Neutrophil (primary cell): ENCODE measurements at regions not wholly inside any gene's neighbourhood (a gene's known extent, or its start where the extent isn't known, plus 50 kb on each side); places are given as distances from the start of the nearest gene placed in this dataset.

Experiments
- H3K27ac ChIP-seq: fragments of 200-600 bp; sonication (generic); 2 replicates; pipeline ENCODE4 v1.5.1; 2016; ENCODE audit warnings: mild to moderate bottlenecking, moderate library complexity
- H3K27me3 ChIP-seq: fragments of 200-600 bp; sonication (generic); 2 replicates; pipeline ENCODE4 v1.6.0; 2016; ENCODE audit warnings: mild to moderate bottlenecking
- H3K36me3 ChIP-seq: fragments of 200-600 bp; sonication (generic); 2 replicates; pipeline ENCODE4 v1.5.1; 2017
- H3K4me1 ChIP-seq, 2 experiments: fragments of 200-600 bp in 1 of 2; sonication (generic) in 1 of 2; 1 replicate in 1 of 2; 2 replicates in 1 of 2; pipeline versions ENCODE4 v1.5.1 to v1.6.1; 2013 to 2016; ENCODE audit warnings: low read depth in 1 of 2, low read length in 1 of 2, mild to moderate bottlenecking in 1 of 2, moderate library complexity in 1 of 2; ENCODE audit not compliant: control insufficient read depth in 1 of 2, insufficient read depth in 1 of 2
- H3K4me3 ChIP-seq, 2 experiments: fragments of 200-600 bp in 1 of 2; sonication (generic) in 1 of 2; 1 replicate in 1 of 2; 2 replicates in 1 of 2; pipeline ENCODE4 v1.5.1; 2013 to 2016; ENCODE audit warnings: low read depth in 1 of 2, low read length in 1 of 2, mild to moderate bottlenecking in 1 of 2, moderate library complexity in 1 of 2
- H3K9me3 ChIP-seq: fragments of 200-600 bp; sonication (generic); 2 replicates; pipeline ENCODE4 v1.5.1; 2016
- TF ChIP-seq, protein P1 (sequence below): fragments of 200-600 bp; sonication (generic); IDR thresholded peaks from 2 replicates; pipeline ENCODE4 v1.5.1; 2016; ENCODE audit warnings: antibody characterized with exemption

DNA sequence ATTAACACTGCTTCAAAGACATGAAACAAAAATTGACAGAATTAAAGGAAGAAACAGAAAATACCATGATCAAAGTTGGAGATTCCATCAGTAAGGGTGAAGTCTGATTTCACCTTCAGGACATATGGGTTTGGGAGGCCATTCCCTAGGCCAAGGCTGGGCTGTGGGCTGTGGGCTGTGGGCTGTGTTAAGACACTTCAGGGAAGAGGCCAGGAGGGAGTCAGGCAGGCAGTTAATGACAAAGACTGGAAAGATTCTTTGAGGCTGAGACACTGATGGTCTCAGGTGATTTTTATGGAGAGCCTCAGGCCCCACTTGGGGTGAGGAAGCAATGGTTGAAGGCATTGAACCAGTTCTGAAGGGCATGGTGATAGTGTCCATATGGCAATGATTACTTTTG, 57.5 kb downstream of the MAGEF1 start:
- H3K4me1 ChIP-seq, result peaks cover 11 to 12% of the 10 kb centered on the region in 2 experiments
- H3K27me3 ChIP-seq, result no peaks in the 10 kb centered on the region
- no peaks in the 10 kb centered on the region for H3K9me3 ChIP-seq
- no peak overlapping the region for H3K4me3 ChIP-seq
- H3K36me3 ChIP-seq, result no peaks in the 10 kb centered on the region
- TF ChIP-seq, protein P1, sequence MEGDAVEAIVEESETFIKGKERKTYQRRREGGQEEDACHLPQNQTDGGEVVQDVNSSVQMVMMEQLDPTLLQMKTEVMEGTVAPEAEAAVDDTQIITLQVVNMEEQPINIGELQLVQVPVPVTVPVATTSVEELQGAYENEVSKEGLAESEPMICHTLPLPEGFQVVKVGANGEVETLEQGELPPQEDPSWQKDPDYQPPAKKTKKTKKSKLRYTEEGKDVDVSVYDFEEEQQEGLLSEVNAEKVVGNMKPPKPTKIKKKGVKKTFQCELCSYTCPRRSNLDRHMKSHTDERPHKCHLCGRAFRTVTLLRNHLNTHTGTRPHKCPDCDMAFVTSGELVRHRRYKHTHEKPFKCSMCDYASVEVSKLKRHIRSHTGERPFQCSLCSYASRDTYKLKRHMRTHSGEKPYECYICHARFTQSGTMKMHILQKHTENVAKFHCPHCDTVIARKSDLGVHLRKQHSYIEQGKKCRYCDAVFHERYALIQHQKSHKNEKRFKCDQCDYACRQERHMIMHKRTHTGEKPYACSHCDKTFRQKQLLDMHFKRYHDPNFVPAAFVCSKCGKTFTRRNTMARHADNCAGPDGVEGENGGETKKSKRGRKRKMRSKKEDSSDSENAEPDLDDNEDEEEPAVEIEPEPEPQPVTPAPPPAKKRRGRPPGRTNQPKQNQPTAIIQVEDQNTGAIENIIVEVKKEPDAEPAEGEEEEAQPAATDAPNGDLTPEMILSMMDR, result no peak
- no peak overlapping the region for H3K27ac ChIP-seq

DNA sequence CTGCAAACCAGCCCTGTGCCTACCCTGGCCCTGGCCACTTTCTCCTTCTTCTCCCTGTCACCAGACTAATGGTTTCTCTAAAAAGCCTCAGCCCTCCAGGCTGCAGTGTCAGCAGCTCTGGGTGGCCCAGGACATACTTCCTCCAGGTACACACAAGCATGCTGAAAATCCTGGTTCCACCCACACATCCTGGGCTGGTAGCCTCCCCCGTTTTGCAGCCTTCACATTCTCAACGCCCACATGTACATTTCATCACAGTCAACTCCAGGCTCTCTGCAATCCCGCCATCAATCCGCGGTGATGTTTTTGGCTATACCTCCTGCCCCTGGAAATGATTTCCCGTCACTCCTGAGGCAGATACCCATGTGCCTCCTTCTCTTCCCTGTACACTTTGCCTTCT, 59.4 kb downstream of the MAGEF1 start:
- TF ChIP-seq, protein P1, result no peak
- Histone ChIP-seq H3K4me3 (no peak overlapping the region), H3K4me1 (no peaks in the 10 kb centered on the region), H3K36me3 (no peaks in the 10 kb centered on the region), H3K27ac (no peak overlapping the region), H3K9me3 (no peaks in the 10 kb centered on the region), H3K27me3 (no peaks in the 10 kb centered on the region)

DNA sequence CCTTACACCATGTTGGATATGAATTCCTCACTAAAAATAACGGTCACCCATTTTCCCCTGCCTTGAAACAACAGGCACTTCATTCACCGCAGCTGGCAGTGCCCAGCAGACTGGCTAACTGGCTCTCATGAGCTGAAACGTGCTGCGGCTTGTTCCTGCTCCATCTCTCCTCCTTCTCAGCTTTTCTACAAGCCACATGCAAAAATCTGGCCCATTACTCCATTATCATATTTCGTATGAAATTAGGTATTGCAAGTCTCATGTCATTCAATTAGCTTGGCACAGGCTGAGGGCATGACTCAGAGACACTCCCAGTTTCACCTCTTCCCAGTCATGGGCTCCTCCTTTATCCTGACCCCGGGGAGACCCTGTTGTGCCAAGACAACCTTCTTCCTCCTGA, 60.0 kb downstream of the MAGEF1 start:
- Histone ChIP-seq H3K27me3 (no peaks in the 10 kb centered on the region), H3K27ac (no peak overlapping the region)
- TF ChIP-seq, protein P1, result no peak

DNA sequence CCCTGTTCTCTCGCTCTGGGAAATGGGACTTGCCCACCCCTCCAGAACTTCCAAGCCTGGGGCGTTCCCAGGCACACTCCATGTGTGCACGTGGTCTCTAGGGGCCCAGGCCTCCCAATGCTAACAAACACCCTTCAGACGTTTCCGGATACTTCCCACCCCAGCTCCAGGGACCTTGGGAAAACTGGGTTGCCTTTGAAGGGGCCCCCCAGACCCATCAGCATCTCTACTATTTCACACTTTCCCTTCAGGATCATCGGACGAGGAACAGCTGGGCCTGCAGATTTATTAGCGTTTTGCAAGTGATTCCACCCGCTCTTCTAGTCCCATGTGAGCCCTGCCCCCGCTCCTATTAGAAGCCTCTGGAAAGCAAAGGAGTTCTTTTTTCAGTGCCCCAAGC, 63.2 kb downstream of the MAGEF1 start:
- Histone ChIP-seq H3K36me3 (no peaks in the 10 kb centered on the region), H3K27ac (no peak overlapping the region), H3K4me3 (no peak overlapping the region), H3K4me1 (no peaks in the 10 kb centered on the region), H3K9me3 (no peaks in the 10 kb centered on the region), H3K27me3 (no peaks in the 10 kb centered on the region)
- TF ChIP-seq, protein P1, result no peak

More for the DNA sequence above, 60.0 kb downstream of the MAGEF1 start:
- Histone ChIP-seq H3K9me3 (no peaks in the 10 kb centered on the region), H3K4me1 (no peaks in the 10 kb centered on the region), H3K4me3 (no peak overlapping the region), H3K36me3 (no peaks in the 10 kb centered on the region)

DNA sequence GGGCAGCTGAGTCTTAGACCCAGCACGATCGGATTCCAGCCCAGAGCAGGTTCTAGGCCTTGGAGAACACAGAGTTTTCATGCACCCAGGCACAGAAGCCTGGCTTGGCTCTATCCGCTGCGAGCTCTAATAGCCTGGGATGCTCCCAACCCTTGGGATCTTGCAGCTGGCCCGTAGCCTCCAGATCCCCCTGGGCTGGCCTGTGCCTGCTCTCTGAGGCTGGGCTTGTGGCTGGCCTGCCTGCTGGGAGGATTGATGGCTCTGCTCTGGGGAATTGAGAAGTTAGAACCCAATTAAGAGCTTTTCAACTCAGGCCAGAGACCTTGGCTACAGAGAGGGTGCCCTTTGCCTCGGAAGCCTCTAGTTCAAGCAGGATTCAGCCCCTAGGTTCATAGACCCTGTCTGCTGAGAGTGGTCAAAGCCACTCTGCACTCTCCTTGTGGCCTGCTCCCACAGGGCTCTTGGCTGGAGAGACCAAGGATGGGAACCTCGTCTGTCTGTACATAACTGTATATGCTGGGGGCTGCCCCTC, 64.4 kb downstream of the MAGEF1 start:
- Histone ChIP-seq H3K4me3 (no peak overlapping the region), H3K4me1 (peaks cover 0 to 6% of the 10 kb centered on the region in 2 experiments), H3K9me3 (no peaks in the 10 kb centered on the region), H3K27ac (no peak overlapping the region), H3K36me3 (no peaks in the 10 kb centered on the region), H3K27me3 (no peaks in the 10 kb centered on the region)
- TF ChIP-seq, protein P1, result no peak

DNA sequence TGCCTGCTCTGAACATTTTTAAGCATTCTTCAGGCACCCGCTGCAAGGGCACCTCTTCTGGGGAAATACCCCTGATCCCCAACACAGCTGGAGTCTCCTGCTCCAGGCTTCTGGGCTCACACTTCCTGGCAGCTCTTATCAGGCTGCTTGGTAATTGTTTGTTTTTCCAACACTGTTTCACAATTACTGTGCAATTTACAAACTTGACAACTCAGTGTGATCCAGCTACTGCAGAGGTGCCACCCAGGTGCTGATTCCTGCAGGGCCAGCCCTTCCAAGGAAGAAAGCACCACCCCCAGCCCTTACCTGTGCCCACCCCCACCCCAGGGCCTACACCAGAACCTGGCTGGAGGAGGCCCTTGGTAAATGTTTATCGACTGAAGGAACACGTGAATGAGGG, 66.5 kb downstream of the MAGEF1 start:
- TF ChIP-seq, protein P1, result no peak
- H3K27me3 ChIP-seq, result no peaks in the 10 kb centered on the region
- no peak overlapping the region for H3K27ac ChIP-seq
- H3K36me3 ChIP-seq, result no peaks in the 10 kb centered on the region
- no peaks in the 10 kb centered on the region for H3K9me3 ChIP-seq
- peaks cover 0 to 10% of the 10 kb centered on the region in 2 experiments for H3K4me1 ChIP-seq
- H3K4me3 ChIP-seq, result no peak overlapping the region
